HG03280 (cell line): ENCODE measurements at regions not wholly inside any gene's neighbourhood (a gene's known extent, or its start where the extent isn't known, plus 50 kb on each side); places are given as distances from the start of the nearest gene placed in this dataset.
"Not testable (repeated sequence)": the region's sequence is repeated elsewhere in the genome, so short reads cannot be mapped to it uniquely, and the experiment has no call there.

Experiments used
- ATAC-seq: cut with Tn5 transposase; IDR thresholded peaks from one replicate; pipeline ENCODE4 v1.9.1; 2021; ENCODE audit warnings: mild to moderate bottlenecking, moderate library complexity; ENCODE audit not compliant: unreplicated experiment

DNA sequence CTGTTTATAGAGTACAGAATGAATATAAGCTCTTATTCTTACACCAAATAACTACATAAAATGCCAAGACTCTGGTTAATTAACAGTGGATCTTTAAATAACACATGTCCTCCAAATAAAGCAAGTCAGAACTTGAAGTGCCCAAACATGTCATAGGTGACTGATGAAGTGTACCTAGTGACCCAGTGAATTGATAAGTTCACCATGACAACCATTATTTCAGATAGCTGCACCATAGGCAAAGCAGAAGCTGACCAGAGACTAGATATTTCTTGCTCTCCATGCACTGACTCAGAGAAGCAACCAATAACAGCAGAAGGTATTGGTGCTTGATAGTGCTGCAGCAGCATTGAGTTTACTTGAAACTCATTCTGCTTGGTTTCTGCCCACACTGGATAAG is 192.1 kb downstream of the DUSP10 start:
- no peak for ATAC-seq

DNA sequence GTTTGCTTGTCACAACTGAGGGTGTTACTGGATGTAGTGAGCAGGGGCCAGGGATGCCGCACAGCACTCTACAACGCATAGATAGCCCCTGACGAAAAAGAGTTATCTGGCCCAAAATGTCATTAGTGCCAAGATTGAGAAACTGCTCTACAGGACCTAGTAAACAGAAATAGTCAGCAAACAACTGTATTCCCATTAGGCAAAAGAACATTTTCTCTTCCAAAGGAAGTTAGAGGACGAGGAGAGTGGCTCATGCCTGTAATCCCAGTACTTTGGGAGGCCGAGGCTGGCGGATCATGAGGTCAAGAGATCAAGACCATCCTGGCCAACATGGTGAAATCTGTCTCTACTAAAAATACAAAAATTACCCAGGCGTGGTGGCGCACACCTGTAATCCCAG is 189.1 kb downstream of the DUSP10 start:
- not testable (repeated sequence) for ATAC-seq

DNA sequence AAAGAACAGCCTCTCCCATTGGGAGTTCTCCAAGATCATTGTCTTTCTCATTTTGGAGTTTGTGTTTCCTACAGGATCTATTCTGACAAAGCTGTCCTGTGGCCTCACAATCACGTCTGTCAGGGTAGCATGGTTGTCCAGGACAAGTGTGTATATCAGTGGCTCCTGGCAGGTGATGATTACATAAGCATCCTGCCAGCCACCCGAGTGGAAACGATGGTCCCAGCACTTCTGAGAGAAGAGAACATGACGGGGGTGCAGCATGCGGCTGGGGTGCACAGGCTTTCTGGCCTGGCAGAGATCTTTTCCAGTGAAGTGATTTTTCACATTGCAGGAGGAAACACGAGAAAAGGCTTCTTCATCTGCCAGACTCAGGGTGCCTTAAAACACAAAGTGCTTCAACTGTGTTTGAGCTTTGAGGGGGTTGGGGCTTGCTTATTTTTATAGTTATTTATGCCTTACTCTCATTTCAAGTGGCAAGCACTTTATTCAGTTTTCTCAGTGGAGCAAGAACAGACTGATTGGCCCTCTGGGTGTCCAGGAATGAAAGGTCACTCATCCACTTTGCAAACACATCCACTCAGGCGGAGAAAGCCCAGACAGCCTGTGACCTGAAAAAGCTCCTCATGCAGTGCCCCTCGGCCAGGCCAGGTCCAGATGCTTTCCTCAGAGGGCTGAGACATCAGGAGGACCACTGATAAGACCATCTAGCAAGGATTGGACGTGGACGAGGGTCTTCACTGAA is 186.0 kb downstream of the DUSP10 start:
- no peak for ATAC-seq

DNA sequence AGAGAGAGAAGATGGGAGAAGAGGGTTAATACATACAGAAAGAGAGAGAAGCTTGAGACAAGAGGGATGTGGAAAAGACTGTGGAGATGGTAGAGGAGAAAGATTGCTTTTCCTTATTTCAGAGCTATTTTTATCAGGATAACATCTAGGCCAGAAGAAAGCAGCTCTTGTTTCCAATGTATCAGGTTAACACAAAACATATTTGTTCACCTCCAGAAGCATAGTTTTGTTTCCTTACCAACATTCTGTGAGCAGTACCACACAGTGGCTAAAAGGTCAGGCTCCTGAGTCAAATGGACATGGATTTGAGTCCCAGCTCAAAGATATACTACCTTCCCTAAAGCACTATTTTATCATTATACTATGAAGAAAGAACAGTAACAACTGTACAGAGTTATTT is 185.5 kb downstream of the DUSP10 start:
- no peak for ATAC-seq

DNA sequence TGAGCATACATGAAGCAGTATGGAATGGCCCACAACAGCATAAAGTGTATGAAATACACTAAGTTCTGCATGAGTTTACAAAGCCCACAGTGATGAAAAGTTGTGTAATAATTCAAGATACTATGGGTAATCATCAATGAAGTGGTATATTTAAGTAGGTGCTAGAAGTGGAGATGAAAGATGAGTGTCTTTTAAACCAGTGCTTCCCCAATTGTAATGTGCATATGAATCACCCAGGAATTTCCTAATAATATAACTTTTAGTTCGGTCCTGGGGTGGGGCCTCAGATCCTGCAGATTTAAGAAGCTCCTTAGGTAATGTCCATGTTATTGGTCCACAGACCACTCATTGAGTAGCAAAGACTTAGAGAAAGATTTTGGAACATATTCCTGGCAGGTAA is 184.9 kb downstream of the DUSP10 start:
- no peak for ATAC-seq

DNA sequence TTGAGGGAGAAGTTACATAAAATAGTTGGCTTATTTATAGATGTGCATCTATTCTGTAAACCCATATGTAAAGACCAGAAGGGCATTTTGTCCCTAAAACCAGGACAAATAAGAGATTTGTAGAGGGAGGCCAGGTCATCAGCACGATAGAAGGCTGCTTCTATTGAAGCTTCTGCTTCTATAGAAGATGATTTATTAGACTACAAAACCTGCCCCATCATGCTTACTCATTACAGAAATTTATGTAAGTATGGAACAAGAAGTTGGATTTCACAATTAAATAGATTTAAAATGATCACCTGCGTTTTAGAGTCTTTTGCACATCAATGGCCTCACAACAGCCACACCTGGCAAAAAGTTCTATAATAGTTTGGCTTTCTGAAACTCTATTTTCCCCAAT is 183.5 kb downstream of the DUSP10 start:
- no peak for ATAC-seq

DNA sequence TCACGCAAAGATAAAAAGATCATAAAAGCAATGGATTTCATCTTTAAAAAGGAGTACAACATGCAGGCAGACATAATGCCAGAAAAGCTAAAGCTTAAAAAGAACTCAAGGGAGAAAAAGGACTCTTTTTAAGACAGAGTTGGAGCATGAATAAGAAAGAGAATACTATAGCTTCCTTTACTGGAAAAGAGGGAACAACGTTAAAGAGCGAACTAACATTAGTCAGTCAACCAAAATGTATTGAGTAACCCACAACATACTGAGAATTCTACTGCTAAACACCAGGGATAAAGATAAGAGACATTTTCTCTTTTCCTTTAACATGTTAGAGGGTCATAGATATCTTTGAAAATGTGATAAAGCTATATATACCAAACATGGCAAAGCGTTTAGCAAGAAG is 182.0 kb downstream of the DUSP10 start:
- ATAC-seq: no peak

DNA sequence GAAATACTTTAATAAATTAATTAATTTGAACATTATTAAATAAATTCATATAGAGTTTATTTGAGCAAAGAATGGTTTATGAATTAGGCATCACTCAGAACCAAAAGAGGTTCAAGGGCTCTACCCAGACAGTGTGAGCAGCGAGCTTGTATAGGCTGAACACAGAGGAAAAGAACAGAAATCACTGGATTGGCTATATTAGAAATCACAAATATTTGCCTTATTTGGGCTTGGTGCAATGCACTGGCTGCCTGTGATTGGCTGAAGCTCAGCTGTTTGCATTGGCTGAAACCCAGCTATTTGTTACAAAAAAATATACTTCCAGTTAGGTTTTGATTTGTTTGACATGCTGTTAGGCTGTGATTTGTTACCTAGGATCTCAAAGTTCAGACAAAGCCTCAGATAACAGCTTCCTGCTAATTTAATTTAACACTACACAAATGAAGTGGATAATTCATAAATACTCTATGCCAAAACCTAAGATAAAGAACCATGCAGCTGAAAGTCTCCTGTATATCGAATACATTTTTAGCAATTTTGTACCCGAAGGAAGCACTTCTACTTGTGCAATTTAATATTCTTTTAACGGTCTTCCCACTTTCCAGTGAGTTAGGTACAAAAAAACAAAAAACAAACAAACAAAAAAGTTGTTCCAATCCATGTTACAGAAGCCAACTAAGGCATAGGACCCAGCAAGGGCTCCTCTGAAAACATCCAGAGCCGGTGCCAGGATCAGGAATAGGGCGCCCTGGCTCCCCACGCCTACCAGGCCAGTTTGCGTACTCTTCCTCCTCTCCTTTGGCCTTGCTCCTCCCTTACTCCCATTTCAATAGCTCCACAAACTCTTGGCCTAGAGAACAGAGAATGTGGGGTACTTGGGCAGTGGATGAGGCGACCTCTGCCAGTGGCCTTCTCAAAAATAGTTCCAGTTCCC is 179.1 kb downstream of the DUSP10 start:
- ATAC-seq: no peak

DNA sequence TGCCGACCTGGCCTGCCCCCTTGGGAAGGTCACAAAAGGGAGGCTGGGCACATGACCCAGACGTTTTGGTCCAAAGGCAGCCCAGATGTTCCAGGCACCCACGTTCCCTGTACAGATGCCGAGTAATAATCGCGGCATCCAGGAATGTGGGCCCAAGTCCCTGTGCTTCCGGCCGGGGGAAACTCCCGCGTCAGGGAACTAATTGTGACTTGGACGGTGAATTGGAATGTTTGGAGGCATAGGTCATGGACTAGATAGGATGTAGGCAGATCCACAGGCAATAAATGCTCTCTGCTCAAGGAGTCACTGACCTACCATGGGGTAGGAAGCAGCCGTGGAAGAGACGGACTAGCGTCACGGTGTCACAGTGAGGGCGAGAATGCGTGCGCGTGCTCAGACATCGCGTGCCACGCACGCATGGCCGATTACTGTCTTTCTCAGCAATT is 178.4 kb downstream of the DUSP10 start:
- ATAC-seq: no peak

DNA sequence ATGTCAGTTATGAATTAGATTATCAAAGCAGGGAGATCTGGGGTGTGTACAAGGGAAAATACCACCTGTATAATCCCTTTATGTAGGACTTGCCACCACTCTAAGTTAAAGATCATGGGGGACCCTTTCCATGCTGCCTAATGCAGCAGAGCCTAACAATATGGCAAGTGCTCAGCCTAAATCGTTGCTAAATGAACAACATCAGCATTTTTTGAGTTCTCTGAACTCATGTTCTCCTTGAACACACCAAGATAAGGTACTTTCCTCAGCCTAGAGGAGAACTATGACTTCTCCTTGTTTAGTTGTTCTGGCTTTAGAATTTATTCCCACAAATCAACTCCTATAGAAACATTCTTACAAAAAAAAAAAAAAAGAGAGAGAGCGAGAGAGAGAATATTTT is 177.0 kb downstream of the DUSP10 start:
- no peak for ATAC-seq

DNA sequence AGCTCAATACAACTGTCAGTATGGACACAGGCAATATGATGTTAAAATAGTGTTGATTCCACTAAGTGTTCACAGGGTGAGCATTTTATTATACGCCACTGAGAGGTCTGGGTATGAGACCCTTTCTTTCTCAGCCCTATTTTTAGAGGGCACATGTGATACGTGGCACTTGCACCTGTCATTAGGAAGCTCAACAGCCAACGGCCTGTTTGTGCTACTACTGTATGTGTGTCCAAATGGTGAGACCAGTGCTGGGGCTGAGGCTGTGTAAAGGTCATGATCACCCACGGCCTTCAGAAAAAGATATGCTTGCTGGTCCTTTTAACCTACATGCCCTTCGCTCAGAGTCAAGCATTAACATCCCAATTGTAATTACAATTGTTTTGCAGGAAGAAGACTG is 176.2 kb downstream of the DUSP10 start:
- no peak for ATAC-seq

DNA sequence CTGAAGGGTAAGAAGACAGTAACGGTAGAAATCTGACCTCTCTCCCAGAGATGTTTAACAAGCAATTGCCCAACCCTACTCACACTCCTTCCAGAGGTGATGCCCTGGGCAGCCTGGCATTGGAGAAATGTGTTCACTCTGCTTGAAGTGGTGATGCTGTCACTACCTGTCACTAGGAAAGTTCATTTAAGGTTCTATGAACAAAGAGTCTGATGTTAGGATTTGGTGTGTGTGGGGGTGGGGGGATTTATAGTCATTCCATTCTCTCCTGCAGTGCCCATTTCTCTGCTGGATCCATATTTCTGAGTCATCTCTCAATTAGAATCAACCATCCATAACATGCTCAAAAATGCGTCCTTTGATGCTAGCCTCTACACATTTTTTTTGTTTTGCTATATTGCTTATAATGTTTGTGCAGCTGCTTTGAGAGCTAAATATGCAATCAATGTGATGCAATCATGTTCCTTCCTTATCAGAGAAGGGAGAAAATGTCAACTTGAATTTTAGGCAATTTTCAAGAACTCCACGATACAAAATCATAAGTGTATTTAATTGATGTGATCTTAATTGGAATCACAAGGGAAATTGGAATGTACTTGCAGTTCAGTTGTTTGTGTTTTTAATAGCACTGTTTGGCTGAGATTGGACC is 173.9 kb downstream of the DUSP10 start:
- no peak for ATAC-seq

DNA sequence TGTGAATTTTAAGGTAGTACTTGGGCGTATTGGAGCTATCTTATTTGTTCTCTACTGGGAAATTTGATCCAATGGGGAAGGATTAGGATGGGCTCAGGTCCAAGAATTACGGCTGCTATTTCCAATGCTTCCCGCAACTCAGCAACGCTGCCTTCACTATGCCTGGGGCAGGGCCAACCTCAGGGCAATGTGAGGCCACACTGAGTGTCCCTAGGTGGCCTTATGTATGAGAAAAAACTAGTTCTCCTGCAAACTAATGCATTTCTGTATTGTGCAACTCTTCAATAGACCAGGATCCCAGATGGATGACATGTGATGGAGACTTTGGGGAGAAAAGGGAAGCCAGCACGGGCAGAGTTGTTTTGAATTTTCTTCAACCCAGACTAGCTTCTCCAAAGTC is 168.1 kb downstream of the DUSP10 start:
- no peak for ATAC-seq

DNA sequence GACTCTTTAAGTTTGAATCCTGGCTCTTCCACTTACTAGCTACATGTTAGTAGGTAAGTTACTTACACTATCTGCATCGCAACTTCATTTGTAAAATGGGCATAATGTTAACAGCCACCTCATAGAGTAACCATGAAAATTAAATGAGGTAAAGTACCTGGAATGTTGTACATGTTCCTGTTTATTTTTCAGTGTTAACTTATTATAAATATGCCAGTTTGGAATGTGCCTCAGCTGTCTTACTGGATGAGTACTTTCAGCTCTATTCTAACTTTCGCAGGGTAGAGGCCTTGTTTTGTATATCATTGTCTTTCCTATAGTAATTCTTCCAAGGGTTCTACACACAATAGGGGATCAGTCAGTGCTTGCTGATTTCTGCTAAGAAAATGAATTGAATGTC is 167.4 kb downstream of the DUSP10 start:
- ATAC-seq: no peak

DNA sequence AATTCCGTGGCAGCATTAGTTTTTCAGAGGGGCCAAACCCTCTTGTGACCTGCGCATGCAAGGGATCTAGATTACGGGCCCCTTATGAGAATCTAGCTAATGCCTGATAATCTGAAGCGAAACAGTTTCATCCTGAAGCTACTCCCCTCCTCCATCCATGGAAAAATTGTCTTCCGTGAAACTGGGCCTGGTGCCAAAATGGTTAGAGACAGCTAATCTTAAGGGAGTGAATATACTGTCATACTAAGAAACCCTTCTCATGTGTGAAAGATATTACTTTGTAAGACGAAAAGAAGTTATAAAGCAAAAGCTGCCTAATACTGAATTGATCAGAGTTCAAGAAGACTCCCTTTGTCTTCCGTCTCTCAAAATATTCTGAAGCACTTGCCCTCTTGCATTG is 166.3 kb downstream of the DUSP10 start:
- no peak for ATAC-seq

DNA sequence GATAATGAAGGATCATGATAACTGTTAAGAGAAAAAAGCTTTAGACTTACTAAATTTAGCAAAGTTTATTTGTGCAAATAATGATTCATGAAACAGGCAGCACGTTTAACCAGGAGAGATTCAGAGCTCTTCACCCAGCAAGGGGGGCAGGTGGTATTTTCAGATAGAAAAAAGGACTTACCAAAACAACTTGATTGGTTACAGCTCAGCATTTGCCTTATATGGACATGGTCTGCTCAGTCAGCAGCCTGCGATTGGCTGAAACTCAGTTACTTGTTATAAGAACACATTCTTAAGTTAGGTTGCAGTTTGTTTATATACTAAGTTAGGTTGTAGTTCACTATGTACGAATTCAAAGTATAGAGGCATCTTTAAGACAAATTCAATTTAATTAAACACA is 165.6 kb downstream of the DUSP10 start:
- ATAC-seq: no peak

DNA sequence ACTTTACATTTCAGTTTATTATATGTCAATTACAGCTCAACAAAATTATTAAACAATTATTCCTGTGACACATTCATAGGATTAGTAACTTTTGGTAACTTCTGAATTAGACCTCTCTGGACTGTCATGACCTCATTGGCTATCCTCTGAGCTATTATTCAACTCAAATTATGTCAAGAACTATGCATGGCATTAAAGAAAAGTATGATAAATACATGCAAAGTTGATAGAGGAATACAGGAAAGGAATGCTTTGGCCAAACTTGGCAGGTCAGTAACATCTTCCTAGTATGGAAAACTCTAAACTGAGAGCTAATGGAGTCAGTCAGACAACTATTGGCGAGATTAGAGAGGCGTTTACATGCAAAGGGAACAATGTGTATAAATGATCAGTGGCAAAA is 158.4 kb downstream of the DUSP10 start:
- ATAC-seq: no peak

DNA sequence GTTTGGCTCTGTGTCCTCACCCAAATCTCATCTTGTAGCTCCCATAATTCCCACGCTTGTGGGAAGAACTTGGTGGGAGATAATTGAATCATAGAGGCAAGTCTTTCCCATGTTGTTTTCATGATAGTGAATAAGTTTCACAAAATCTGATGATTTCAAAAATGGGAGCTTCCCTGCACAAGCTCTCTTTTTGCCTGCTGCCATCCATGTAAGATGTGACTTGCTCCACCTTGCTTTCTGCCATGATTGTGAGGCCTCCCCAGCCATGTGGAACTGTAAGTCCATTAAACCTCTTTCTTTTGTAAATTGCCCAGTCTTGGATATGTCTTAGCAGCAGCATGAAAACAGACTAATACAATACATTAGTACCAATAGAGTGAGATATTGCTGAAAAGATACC is 154.9 kb downstream of the DUSP10 start:
- ATAC-seq: not testable (repeated sequence)

DNA sequence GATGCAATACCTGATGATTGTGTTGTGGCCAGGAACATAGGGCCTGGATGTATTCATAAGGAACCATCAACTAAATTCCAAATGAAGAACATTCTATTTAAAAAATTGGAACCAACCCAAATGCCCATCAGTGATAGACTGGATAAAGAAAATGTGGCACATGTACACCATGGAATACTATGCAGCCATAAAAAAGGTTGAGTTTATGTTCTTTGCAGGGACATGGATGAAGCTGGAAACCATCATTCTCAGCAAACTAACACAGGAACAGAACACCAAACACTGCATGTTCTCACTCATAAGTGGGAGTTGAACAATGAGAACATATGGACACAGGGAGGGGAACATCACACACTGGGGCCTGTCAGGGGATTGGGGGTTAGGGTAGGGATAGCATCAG is 150.6 kb downstream of the DUSP10 start:
- not testable (repeated sequence) for ATAC-seq

DNA sequence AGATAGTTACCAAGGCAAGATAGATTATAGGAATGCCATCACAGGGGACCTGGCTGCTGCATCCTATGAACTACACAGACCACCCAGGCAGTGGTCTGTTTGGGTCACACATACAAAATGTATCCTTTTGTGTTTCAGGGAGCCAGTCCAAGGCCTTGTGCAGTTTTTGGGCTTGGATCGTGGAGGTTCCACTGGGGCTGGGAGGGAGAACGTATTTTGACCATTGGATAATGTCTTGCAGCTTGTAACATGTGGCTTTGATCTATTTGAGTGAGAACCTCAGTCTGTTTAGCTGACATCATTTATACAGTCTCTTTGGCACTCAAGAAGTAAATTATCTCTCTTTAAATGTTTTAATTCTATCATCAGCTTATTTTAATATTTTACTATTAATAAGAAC is 147.3 kb downstream of the DUSP10 start:
- no peak for ATAC-seq

DNA sequence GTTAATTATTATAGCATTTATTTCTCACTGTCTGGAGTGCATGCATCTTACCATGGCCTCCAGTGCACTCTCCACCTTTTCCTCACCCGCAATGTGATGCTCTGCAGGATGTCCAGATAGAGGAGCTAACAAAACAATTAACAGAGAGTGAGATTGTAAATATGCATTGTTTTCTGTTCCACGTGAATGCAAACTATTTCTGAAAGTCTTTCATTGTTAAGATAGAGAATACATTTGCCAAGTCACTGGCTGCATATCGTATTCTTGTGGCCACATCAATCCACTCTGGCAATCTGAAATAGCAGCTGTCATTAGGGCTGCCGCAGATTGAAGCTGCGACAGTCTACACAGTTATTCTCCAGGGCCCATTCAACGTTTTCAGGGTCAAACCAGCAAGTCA is 143.8 kb downstream of the DUSP10 start:
- ATAC-seq: no peak

DNA sequence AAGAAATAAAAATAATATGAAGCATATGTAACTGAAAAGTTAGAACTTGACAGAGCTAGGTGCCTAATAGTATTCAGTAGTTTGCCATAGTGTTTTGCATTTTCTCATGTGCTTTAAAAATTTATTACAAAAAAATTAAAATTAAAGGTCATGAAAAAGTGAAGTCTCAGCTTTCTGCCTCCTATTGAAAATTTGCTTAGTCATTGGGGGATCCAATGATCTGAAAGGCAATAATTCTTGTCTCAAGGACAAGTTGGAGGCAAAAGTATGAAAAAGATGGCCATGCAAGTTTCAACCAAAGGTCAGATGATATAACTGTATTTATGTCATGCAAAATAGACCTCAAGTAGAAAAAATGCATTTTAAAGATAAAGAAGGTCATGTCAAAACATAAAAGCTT is 140.7 kb downstream of the DUSP10 start:
- ATAC-seq: no peak
